Left colon (tissue), 2 donors: ENCODE measurements at regions not wholly inside any gene's neighbourhood (a gene's known extent, or its start where the extent isn't known, plus 50 kb on each side); places are given as distances from the start of the nearest gene placed in this dataset.
"Not testable (repeated sequence)": the region's sequence is repeated elsewhere in the genome, so short reads cannot be mapped to it uniquely, and the experiment has no call there.

Source experiments
- ATAC-seq: fragments of 200-7000 bp; cut with Tn5 transposase; one replicate; pipeline ENCODE4 v1.9.1; 2020; ENCODE audit warnings: mild to moderate bottlenecking, moderate library complexity
- DNase-seq, 2 donors: peaks; one replicate each; pipeline ENCODE4 v3.0.0-alpha.2; 2020
- intact Hi-C, 2 donors: fragments of 100-400 bp; cut with DNase I in 1 of 2; cut with micrococcal nuclease in 1 of 2; formaldehyde crosslinking; loops; one replicate each; pipeline versions ENCODE4 v1.11.2 to v1.14.0; 2022; cut with DNase I, micrococcal nuclease
- donor health status: DM: no; HTN: no; CAD: no.
- donor health status: DM: yes; HTN: yes; CAD: no.

- ATAC-seq (no peak), DNase-seq (no peak)
- intact Hi-C loops = no loop called here
These were observed 630.2 kb downstream of the UQCRFS1 start for GRCh38 chr19:28582796-28583195.

- ATAC-seq (no peak), DNase-seq (no peak)
- intact Hi-C loops = no loop called here
These were observed 630.6 kb downstream of the UQCRFS1 start for GRCh38 chr19:28582344-28582743.

GRCh38 chr19:28581468-28581770, 631.5 kb downstream of the UQCRFS1 start:
- intact Hi-C loops = no loop called here
- ATAC-seq (no peak), DNase-seq (no peak)

- no peak for DNase-seq
- intact Hi-C loops = no loop called here
- ATAC-seq = no peak
These were observed 634.0 kb downstream of the UQCRFS1 start for GRCh38 chr19:28578786-28579505.

GRCh38 chr19:28578208-28578607, 634.7 kb downstream of the UQCRFS1 start:
- DNase-seq (no peak), ATAC-seq (no peak)
- intact Hi-C loops = no loop called here

- intact Hi-C loops = no loop called here
- no peak for ATAC-seq
- DNase-seq = no peak
These were observed 635.3 kb downstream of the UQCRFS1 start for GRCh38 chr19:28577666-28578065.

DNA sequence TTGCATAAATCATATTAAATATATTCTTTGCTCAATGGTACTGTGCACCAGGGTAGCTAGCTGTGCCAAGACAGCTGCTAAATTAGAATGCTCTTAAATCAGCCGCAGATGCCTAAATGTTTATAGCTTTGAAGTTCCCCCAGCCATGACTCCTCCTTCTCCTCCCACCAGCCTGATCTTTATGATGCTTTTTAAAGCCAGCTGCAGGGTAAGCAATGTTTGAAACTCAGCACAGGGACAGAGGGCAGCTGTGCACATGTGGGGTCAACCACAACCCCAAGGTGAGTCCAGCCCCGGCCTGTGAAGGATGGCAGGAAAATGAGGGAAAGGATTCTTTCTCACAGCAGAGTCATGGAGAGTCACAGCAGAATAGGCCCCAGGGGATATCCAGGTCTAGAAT, 635.7 kb downstream of the UQCRFS1 start:
- intact Hi-C loops = no loop called here
- DNase-seq = no peak
- ATAC-seq = no peak

GRCh38 chr19:28575816-28576215, 637.1 kb downstream of the UQCRFS1 start:
- DNase-seq (no peak), ATAC-seq (no peak)
- intact Hi-C loops = no loop called here

GRCh38 chr19:28575312-28575711, 637.6 kb downstream of the UQCRFS1 start:
- ATAC-seq, DNase-seq, intact Hi-C loops: not testable (repeated sequence)

GRCh38 chr19:28574212-28574611, 638.7 kb downstream of the UQCRFS1 start:
- DNase-seq (no peak), ATAC-seq (no peak)
- intact Hi-C loops = no loop called here

DNA sequence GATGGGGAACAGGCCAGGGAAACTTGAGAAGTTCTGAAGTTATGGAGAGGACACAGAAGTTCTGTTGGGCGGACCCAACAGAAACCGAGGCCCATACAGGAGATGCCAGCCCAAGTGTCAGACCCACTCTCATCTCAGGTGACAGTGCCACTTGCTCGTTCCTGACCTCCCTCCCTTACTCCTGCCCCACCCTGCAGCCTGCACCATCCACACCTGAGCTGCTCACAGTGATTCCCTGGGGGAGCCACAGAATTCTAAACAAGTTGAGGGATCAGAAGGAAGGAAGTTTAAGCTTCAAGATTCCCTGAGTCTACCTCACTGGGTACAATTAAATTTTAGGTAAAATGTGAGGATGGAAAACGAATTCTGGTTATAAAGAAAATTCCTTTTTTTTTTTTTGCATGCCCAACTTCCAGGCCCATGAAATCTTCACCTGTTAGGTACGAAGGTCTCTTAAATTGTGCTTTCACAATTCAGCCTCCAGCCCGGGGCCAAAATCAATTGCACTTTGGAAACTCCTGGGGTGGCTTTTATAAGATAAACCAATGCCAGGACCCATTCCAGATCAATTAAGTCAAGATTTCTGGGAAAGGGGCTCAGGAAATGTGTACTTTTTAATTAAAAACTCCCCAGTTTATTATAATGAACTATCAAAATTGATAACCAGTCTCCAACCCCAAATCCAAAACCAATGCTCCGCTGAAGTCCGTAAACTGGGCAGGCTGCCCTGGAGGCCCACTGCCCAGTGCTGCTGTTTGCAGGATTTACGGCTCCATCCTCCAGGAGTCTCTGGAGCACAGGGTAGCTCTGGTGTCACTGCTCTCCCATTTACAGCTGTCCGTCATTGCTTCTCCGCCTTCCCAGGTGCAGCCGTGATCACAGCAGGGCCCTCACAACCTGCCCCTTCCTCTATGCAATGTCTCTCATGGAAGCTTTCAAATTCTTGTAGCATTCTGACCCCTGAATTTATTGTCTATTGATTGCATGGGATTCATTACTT, 643.5 kb downstream of the UQCRFS1 start:
- intact Hi-C loops = no loop called here
- no peak for ATAC-seq

DNA sequence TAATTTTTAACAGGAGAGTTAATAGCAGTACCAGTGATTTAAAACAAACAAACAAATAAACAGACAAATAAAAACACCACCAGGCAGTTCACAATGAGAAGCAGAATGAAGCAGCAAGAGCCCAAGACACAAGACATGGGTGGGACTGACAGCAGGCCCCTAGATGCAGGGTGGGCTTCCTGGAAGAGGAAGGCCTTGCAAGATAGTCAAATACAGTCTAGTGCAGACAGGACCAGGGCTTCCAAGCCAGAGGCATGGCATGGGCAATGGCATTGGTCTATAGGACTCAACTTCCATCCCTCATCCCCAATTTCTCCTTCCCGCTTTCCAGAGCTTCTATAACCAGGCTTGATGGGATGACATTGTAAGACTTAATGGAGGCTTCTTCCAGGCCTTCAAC, 645.1 kb downstream of the UQCRFS1 start:
- ATAC-seq (no peak), DNase-seq (no peak)
- intact Hi-C loops = no loop called here

More for the DNA sequence above, 643.5 kb downstream of the UQCRFS1 start:
- no peak for DNase-seq

DNA sequence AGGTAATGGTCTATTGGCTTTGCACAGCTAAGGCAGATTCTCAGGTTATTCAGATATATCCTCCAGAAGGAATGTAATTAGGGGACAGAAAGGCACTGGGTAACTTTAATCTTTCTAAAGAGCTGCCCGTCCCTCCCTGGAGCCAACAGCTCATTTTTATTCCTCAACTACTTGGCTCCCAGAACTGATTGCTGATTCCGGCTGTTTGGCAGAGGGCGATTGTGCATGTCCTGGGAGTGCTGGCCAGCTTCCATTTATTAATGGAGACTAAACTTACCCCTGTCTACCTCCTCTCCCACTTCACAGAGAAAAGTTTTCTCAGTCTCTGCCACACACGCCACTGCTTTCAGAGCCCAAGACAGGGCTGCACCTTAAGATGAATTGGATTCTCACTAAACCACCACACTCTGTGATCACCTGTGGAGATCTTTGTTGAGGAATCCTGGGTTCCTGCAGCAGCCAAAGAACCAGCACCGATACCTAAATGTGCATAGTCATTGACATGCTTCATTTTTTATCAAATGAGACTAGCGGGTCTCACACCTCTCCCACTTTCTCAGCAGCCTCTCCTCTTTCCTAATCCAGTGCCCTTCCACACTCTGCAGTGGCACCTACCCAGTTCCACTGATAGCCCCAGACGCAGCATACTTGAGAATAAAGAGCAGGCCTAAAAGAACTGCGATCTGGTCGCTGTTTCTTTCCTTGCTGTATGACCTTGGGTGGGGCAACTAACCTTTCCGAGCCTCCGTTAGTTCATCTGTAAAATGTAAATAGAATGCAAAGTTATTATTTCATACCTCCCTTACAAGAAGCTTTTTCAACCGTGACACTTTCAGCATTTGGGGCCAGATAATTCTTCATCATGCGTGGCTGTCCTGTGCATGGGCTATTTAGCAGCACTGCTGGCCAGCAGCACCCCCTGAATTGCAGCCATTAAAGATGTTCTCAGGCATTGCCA, 648.7 kb downstream of the UQCRFS1 start:
- DNase-seq (no peak), ATAC-seq (no peak)
- intact Hi-C loops = no loop called here

GRCh38 chr19:28560786-28561185, 652.2 kb downstream of the UQCRFS1 start:
- DNase-seq (no peak), ATAC-seq (no peak)
- intact Hi-C loops = no loop called here

DNA sequence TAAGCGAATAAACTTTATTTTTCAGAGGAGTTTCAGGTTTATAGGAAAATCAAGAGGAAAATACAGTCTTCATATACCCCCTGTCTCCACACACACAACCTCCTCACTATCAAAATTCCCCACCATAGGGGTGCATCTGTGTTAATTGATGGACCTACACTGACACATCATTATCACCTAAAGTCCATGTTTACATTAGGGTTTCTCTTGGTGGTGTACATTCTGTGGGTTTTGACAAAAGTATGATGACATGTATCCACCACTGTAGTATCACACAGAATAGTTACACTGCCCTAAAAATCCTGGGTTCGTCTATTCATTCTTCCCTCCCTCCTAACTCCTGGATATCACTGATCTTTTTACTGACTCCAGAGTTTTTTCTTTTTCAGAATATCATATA, 654.2 kb downstream of the UQCRFS1 start:
- intact Hi-C loops = no loop called here
- DNase-seq (no peak), ATAC-seq (no peak)

DNA sequence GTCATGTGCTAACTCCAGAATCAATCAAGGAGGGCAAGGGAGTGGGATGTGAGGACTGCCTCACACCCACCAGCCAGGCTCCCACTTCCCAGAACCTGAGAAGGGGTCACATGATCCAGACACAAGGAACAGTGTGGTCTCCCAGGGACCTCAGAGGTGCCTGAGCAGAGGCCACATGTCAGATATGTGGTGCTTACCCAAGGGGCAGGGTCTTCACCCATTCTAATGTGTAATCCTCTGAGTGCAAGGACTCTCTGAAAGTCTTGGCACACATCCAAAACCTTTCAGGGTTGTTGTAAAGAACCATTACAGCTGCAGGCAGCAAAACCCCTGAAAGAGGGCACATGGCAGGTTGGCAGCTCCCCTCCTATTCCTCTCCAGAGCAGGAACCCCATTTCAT, 656.6 kb downstream of the UQCRFS1 start:
- no peak for ATAC-seq
- intact Hi-C loops = no loop called here
- no peak for DNase-seq

DNA sequence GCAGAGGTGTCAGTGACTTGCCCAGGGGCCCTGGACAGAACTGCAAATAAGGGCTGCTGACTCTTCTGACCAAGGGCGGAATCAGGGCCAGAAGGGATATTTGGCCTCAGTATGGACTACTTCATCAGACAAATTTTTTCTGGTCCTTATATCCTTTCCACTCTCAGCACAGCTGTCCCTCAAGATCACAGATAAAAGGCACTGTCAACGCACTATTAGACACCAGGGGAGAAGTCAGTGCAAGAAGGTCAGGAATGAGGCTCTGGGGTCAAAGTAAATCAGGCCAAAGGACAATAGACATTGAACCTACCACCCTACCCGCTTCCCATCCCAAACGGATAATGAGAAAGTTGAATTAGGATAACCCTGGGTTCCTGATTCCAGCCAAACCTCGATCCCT, 657.6 kb downstream of the UQCRFS1 start:
- intact Hi-C loops = no loop called here
- DNase-seq (no peak), ATAC-seq (no peak)

DNA sequence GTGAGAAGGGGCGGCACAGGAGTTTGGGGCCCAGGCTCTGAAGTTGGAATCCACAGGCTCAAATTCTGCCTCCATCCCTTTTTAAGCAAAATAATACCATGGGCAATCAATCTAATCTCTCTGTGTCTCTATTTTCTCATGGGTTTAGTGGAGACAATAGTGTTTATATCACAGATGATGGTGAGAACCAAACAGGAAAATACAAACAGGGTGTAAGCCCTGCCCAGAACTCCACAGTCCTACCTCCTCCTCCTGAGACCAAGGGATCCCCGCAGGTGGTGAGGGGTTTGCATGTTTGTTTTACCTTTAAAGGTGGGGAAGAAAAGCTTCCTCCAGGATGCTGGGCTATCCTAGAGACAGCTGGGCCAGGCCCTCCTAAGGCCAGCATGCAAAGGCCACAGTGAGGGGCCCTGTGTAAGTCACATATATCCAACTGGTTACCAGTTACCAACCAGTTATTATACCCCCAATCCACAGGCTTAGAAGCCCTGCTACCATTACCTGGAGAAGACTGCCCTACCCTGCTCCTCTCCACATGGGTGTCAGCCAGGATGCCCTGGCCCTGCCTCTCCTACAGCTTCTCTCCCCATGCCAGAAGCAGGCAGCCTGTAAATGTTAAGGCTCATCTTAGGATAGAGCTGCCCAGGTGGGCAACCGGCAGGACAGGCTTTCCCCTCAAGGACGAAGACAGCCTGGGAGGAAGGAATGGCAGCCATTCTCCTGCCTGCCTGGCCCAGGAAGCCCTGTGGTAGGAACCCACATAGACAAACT, 658.4 kb downstream of the UQCRFS1 start:
- DNase-seq (no peak), ATAC-seq (no peak)
- intact Hi-C loops = no loop called here

- intact Hi-C loops = no loop called here
- DNase-seq = no peak
- ATAC-seq = no peak
These were observed 659.2 kb downstream of the UQCRFS1 start for GRCh38 chr19:28553764-28554163.
